H1 (cell line): ENCODE measurements at regions not wholly inside any gene's neighbourhood (a gene's known extent, or its start where the extent isn't known, plus 50 kb on each side); places are given as distances from the start of the nearest gene placed in this dataset.
"Not testable (repeated sequence)": the region's sequence is repeated elsewhere in the genome, so short reads cannot be mapped to it uniquely, and the experiment has no call there.

Experiments
- ATF2 ChIP-seq: IDR thresholded peaks from 2 replicates; pipeline ENCODE4 v1.6.1; 2012; ENCODE audit warnings: low read length, inconsistent platforms
- CBX8 ChIP-seq: fragments of 300-800, 300-1000 bp; sonication (generic); IDR thresholded peaks from 2 replicates; pipeline ENCODE4 v1.7.1; 2016; ENCODE audit warnings: low read depth, low read length, borderline replicate concordance
- CHD2 ChIP-seq: IDR thresholded peaks from 2 replicates; pipeline ENCODE4 v1.6.1; 2012; ENCODE audit warnings: low read length, improper control_type of control experiment
- CTBP2 ChIP-seq: IDR thresholded peaks from 2 replicates; pipeline ENCODE4 v1.7.0; 2011; ENCODE audit warnings: borderline replicate concordance, mild to moderate bottlenecking, moderate library complexity, mixed read lengths, low read length; ENCODE audit not compliant: insufficient read depth, insufficient read length
- GABPA ChIP-seq: IDR thresholded peaks from 2 replicates; pipeline ENCODE4 v1.6.1; 2011; ENCODE audit warnings: mild to moderate bottlenecking, low read length, moderate library complexity, borderline replicate concordance; ENCODE audit not compliant: insufficient read depth
- JUN ChIP-seq: IDR thresholded peaks from 2 replicates; pipeline ENCODE4 v1.6.1; 2011; ENCODE audit warnings: low read depth, mild to moderate bottlenecking, improper control_type of control experiment, low read length
- POLR2A ChIP-seq, 2 experiments: IDR thresholded peaks; 1 replicate in 1 of 2; 2 replicates in 1 of 2; pipeline ENCODE4 v1.6.1; 2011; ENCODE audit warnings: low read depth in 2 of 2, low read length in 2 of 2, mild to moderate bottlenecking in 2 of 2; ENCODE audit errors: control extremely low read depth in 1 of 2
- POLR2AphosphoS5 ChIP-seq: IDR thresholded peaks from 2 replicates; pipeline ENCODE4 v1.6.1; 2011; ENCODE audit warnings: low read depth, low read length
- RAD21 ChIP-seq, 2 experiments: IDR thresholded peaks in 1 of 2; conservative IDR thresholded peaks in 1 of 2; 2 replicates each; pipeline ENCODE4 v1.6.1; 2011; ENCODE audit warnings: low read depth in 2 of 2, low read length in 2 of 2, improper control_type of control experiment in 1 of 2, inconsistent platforms in 1 of 2, mild to moderate bottlenecking in 1 of 2, moderate library complexity in 1 of 2
- TAF1 ChIP-seq: IDR thresholded peaks from 2 replicates; pipeline ENCODE4 v1.6.1; 2011; ENCODE audit warnings: mild to moderate bottlenecking, low read depth, low read length
- YY1 ChIP-seq: IDR thresholded peaks from 2 replicates; pipeline ENCODE4 v1.6.1; 2011; ENCODE audit warnings: low read depth, mild to moderate bottlenecking, low read length
- TF ChIP-seq, protein P1 (sequence below), 3 experiments: IDR thresholded peaks; 1 replicate in 2 of 3; 2 replicates in 1 of 3; pipeline versions ENCODE4 v1.5.1 to v1.6.1; 2011; ENCODE audit warnings: low read length in 3 of 3, mild to moderate bottlenecking in 3 of 3, inconsistent platforms in 2 of 3, low read depth in 1 of 3, moderate library complexity in 1 of 3; ENCODE audit not compliant: insufficient read depth in 1 of 3; ENCODE audit errors: control extremely low read depth in 1 of 3
- TF ChIP-seq, protein P2 (sequence below): IDR thresholded peaks from 2 replicates; pipeline ENCODE4 v1.6.1; 2011; ENCODE audit warnings: low read depth, mild to moderate bottlenecking, low read length; ENCODE audit not compliant: insufficient read depth

DNA sequence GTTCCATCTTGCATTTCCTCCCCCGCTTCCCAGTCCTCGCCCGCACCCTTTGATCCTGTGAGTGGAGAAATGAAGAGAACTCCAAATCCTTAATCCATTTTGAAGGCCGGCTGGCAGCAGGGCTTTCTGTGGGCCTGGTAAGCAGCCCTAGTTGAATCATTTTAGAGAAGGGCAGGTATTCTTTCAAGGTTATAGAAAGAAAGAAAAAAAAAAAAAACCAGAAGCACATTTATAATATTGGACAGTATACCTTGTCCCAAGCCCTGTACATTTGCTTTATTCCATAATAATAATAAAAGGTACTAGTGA lies 103.7 kb downstream of the PROP1 start:
- TF ChIP-seq, protein P1, sequence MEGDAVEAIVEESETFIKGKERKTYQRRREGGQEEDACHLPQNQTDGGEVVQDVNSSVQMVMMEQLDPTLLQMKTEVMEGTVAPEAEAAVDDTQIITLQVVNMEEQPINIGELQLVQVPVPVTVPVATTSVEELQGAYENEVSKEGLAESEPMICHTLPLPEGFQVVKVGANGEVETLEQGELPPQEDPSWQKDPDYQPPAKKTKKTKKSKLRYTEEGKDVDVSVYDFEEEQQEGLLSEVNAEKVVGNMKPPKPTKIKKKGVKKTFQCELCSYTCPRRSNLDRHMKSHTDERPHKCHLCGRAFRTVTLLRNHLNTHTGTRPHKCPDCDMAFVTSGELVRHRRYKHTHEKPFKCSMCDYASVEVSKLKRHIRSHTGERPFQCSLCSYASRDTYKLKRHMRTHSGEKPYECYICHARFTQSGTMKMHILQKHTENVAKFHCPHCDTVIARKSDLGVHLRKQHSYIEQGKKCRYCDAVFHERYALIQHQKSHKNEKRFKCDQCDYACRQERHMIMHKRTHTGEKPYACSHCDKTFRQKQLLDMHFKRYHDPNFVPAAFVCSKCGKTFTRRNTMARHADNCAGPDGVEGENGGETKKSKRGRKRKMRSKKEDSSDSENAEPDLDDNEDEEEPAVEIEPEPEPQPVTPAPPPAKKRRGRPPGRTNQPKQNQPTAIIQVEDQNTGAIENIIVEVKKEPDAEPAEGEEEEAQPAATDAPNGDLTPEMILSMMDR (IDR thresholded peaks at IDR 0.05; ENCODE audit: control extremely low read depth in 1 of 3, insufficient read depth in 1 of 3, low read depth in 1 of 3, low read length in 3 of 3): not testable (repeated sequence)
- TF ChIP-seq ATF2; POLR2A (IDR thresholded peaks at IDR 0.05; ENCODE audit: control extremely low read depth in 1 of 2, low read depth in 2 of 2, low read length in 2 of 2); CHD2; RAD21 (IDR thresholded peaks at IDR 0.05 in 1 of 2, conservative IDR thresholded peaks at IDR 0.05 in 1 of 2; ENCODE audit: low read depth in 2 of 2, low read length in 2 of 2); GABPA; POLR2AphosphoS5; TAF1; CBX8; JUN; YY1; CTBP2: not testable (repeated sequence)
- TF ChIP-seq, protein P2, sequence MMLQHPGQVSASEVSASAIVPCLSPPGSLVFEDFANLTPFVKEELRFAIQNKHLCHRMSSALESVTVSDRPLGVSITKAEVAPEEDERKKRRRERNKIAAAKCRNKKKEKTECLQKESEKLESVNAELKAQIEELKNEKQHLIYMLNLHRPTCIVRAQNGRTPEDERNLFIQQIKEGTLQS: not testable (repeated sequence)
